Natural killer cell (primary cell): ENCODE measurements at regions not wholly inside any gene's neighbourhood (a gene's known extent, or its start where the extent isn't known, plus 50 kb on each side); places are given as distances from the start of the nearest gene placed in this dataset.

Experiments used
- ATAC-seq, 3 donors: fragments of 150-1000 bp in 2 of 3; fragments of 200-7000 bp in 1 of 3; cut with Tn5 transposase; 1 replicate in 1 of 3; 2 replicates in 2 of 3; pipeline ENCODE4 v1.10.0; 2021; ENCODE audit warnings: mild to moderate bottlenecking in 2 of 3, moderate library complexity in 2 of 3
- DNase-seq, 2 donors: peaks; one replicate each; pipeline versions ENCODE4 v3.0.0 to v3.0.0-alpha.2; 2013 to 2021; ENCODE audit warnings: mixed read lengths in 1 of 2
- H3K27ac ChIP-seq: one replicate; pipeline ENCODE4 v1.5.1; 2013; ENCODE audit warnings: mild to moderate bottlenecking, low read length
- H3K27me3 ChIP-seq: one replicate; pipeline ENCODE4 v1.6.1; 2013; ENCODE audit warnings: low read length; ENCODE audit not compliant: control insufficient read depth, insufficient read depth
- H3K36me3 ChIP-seq: one replicate; pipeline ENCODE4 v1.6.1; 2013; ENCODE audit warnings: low read length; ENCODE audit not compliant: control insufficient read depth, insufficient read depth
- H3K4me1 ChIP-seq: one replicate; pipeline ENCODE4 v1.6.1; 2013; ENCODE audit warnings: low read length; ENCODE audit not compliant: control insufficient read depth, insufficient read depth
- H3K4me3 ChIP-seq: one replicate; pipeline ENCODE4 v1.5.1; 2013; ENCODE audit warnings: low read length
- H3K9me3 ChIP-seq: one replicate; pipeline ENCODE4 v1.6.1; 2013; ENCODE audit warnings: low read length; ENCODE audit not compliant: control insufficient read depth, insufficient read depth
- H3K27ac Mint-ChIP-seq, 2 donors: one replicate each; pipeline ENCODE4 v1.8.0; 2022; ENCODE audit warnings: mild to moderate bottlenecking in 2 of 2, mixed read lengths in 2 of 2, moderate library complexity in 1 of 2
- H3K27me3 Mint-ChIP-seq, 2 donors: one replicate each; pipeline ENCODE4 v1.8.0; 2022; ENCODE audit warnings: low read depth in 2 of 2, mixed read lengths in 2 of 2
- H3K36me3 Mint-ChIP-seq: one replicate; pipeline ENCODE4 v1.8.0; 2022; ENCODE audit warnings: mixed read lengths
- H3K4me1 Mint-ChIP-seq, 2 donors: one replicate each; pipeline ENCODE4 v1.8.0; 2022; ENCODE audit warnings: mixed read lengths in 2 of 2
- H3K4me3 Mint-ChIP-seq: one replicate; pipeline ENCODE4 v1.8.0; 2022; ENCODE audit warnings: mild to moderate bottlenecking, moderate library complexity, mixed read lengths
- H3K9me3 Mint-ChIP-seq, 2 donors: one replicate each; pipeline ENCODE4 v1.8.0; 2022; ENCODE audit warnings: mixed read lengths in 2 of 2
- CTCF ChIP-seq: fragments of 200-600 bp; IDR thresholded peaks from one replicate; pipeline ENCODE4 v1.8.0; 2022; ENCODE audit warnings: antibody characterized with exemption
- WGBS: methylation state at CpG from one replicate; pipeline ENCODE4 v1.1.7; 2013; ENCODE audit warnings: missing lambda C conversion rate; ENCODE audit not compliant: insufficient coverage; 5-methylcytosine and 5-hydroxymethylcytosine counted together
- intact Hi-C: fragments of 100-400 bp; cut with micrococcal nuclease; formaldehyde crosslinking; loops from one replicate; pipeline ENCODE4 v1.14.2; 2022

DNA sequence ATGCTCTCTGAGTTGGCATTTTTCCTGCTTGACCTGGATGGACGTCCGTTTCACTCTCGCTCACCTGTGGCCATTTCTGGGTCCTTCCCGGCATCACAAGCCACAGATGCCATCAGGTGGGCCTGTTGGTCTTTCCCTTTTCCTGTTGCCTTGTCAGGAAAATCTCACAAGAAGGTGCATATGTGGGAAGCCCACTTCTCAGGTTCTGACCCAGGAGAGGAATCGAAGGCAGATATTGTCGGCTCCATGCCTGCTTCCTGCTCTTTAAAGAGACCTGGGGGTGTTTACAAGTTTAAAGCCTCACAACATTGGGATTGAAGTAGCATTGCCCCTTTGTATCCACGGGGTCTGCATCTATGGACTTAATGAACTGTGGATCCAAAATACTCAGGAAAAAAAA, 357.9 kb downstream of the RPS24 start:
- Mint-ChIP-seq H3K4me3 (no peak overlapping the region), H3K36me3 (no peaks in the 10 kb centered on the region), H3K27ac (no peak overlapping the region), H3K9me3 (no peaks in the 10 kb centered on the region), H3K4me1 (peaks cover 0 to 1% of the 10 kb centered on the region in 2 donors), H3K27me3 (peaks cover 4 to 6% of the 10 kb centered on the region in 2 donors)
- Histone ChIP-seq H3K9me3 (no peaks in the 10 kb centered on the region), H3K27ac (no peak overlapping the region), H3K4me3 (no peak overlapping the region), H3K27me3 (no peaks in the 10 kb centered on the region), H3K36me3 (no peaks in the 10 kb centered on the region), H3K4me1 (no peaks in the 10 kb centered on the region)
- DNase-seq (no peak), ATAC-seq (no peak)
- intact Hi-C loops = no loop called here
- WGBS = 87% methylated on average over 7 of the region's 7 CpGs
- TF ChIP-seq CTCF = no peak

- no peaks in the 10 kb centered on the region for H3K27me3 ChIP-seq
- no peaks in the 10 kb centered on the region for H3K36me3 ChIP-seq
- WGBS = no CpG with 5 or more reads among the region's 2 CpGs
- TF ChIP-seq CTCF = no peak
- Mint-ChIP-seq H3K4me1 (peaks cover 0 to 4% of the 10 kb centered on the region in 2 donors), H3K36me3 (no peaks in the 10 kb centered on the region), H3K9me3 (no peaks in the 10 kb centered on the region), H3K27ac (no peak overlapping the region), H3K4me3 (no peak overlapping the region), H3K27me3 (peaks cover 4 to 7% of the 10 kb centered on the region in 2 donors)
- ATAC-seq (no peak), DNase-seq (no peak)
- H3K27ac ChIP-seq = no peak overlapping the region
- H3K9me3 ChIP-seq = no peaks in the 10 kb centered on the region
- intact Hi-C loops = no loop called here
- no peak overlapping the region for H3K4me3 ChIP-seq
- no peaks in the 10 kb centered on the region for H3K4me1 ChIP-seq
These were observed 358.5 kb downstream of the RPS24 start for GRCh38 chr10:78392197-78392596.

- Histone ChIP-seq H3K36me3 (no peaks in the 10 kb centered on the region), H3K9me3 (no peaks in the 10 kb centered on the region), H3K27me3 (no peaks in the 10 kb centered on the region), H3K4me1 (no peaks in the 10 kb centered on the region), H3K27ac (no peak overlapping the region), H3K4me3 (no peak overlapping the region)
- DNase-seq (no peak), ATAC-seq (no peak)
- Mint-ChIP-seq H3K4me3 (no peak overlapping the region), H3K36me3 (no peaks in the 10 kb centered on the region), H3K27ac (no peak overlapping the region), H3K27me3 (peaks cover 0 to 6% of the 10 kb centered on the region in 2 donors), H3K4me1 (peaks cover 0 to 4% of the 10 kb centered on the region in 2 donors), H3K9me3 (no peaks in the 10 kb centered on the region)
- intact Hi-C loops = no loop called here
- no peak for TF ChIP-seq CTCF
These were observed 359.4 kb downstream of the RPS24 start for GRCh38 chr10:78393094-78393493.

DNA sequence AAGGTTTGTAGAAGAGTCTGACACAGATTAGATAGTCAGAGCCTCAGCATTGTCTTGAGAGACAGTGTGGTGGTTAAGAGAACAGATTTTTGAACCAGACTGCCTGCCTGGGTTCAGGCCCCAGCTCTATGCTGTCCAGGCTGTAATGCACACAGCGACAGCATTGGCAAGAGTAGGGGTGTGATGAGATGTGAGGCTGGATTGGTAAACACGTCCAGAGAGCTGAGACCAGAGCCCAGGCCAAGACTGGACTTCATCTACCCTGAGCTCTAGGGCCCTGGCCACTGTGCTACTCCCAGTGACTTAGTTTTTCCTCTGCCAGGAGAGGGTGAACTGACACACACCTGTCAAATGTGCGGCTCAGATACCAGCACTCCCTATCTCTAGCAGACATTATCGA, 360.4 kb downstream of the RPS24 start:
- no peaks in the 10 kb centered on the region for H3K9me3 ChIP-seq
- TF ChIP-seq CTCF = no peak
- H3K27me3 Mint-ChIP-seq = peaks cover 0 to 4% of the 10 kb centered on the region in 2 donors
- ATAC-seq (no peak), DNase-seq (no peak)
- WGBS = 85% methylated on average over 4 of the region's 4 CpGs
- no peaks in the 10 kb centered on the region for H3K4me1 ChIP-seq
- intact Hi-C loops = no loop called here
- no peak overlapping the region for H3K27ac Mint-ChIP-seq
- H3K36me3 ChIP-seq = no peaks in the 10 kb centered on the region
- no peaks in the 10 kb centered on the region for H3K36me3 Mint-ChIP-seq
- H3K4me3 ChIP-seq = no peak overlapping the region
- H3K4me3 Mint-ChIP-seq = no peak overlapping the region
- H3K27me3 ChIP-seq = no peaks in the 10 kb centered on the region
- no peaks in the 10 kb centered on the region for H3K9me3 Mint-ChIP-seq
- no peak overlapping the region for H3K27ac ChIP-seq
- peaks cover 0 to 4% of the 10 kb centered on the region in 2 donors for H3K4me1 Mint-ChIP-seq
